NCI-H2081 treated with DMSO at 0.1 percent for 48 hours (cell line): ENCODE measurements at regions not wholly inside any gene's neighbourhood (a gene's known extent, or its start where the extent isn't known, plus 50 kb on each side); places are given as distances from the start of the nearest gene placed in this dataset.

Source experiments
- DNase-seq: peaks from one replicate; lab custom pipeline; 2025; lab: John Stamatoyannopoulos, UW

GRCh38 chr2:120548627-120549608, 186.8 kb upstream of the GLI2 start:
- no peak for DNase-seq

GRCh38 chr2:120549841-120550240, 185.8 kb upstream of the GLI2 start:
- no peak for DNase-seq

- no peak for DNase-seq
Observed at GRCh38 chr2:120550282-120550681, 185.4 kb upstream of the GLI2 start.

GRCh38 chr2:120550893-120551446, 184.7 kb upstream of the GLI2 start:
- no peak for DNase-seq

- DNase-seq = no peak
Observed at GRCh38 chr2:120551522-120551921, 184.1 kb upstream of the GLI2 start.

GRCh38 chr2:120552079-120552478, 183.6 kb upstream of the GLI2 start:
- DNase-seq = no peak

GRCh38 chr2:120552800-120553481, 182.7 kb upstream of the GLI2 start:
- DNase-seq = no peak

- DNase-seq = no peak
Observed at GRCh38 chr2:120554625-120555032, 181.0 kb upstream of the GLI2 start.

- no peak for DNase-seq
Observed at GRCh38 chr2:120555092-120555491, 180.6 kb upstream of the GLI2 start.

- DNase-seq = no peak
Observed at GRCh38 chr2:120556911-120557310, 178.8 kb upstream of the GLI2 start.

- no peak for DNase-seq
Observed at GRCh38 chr2:120558847-120559246, 176.8 kb upstream of the GLI2 start.

GRCh38 chr2:120559401-120559800, 176.3 kb upstream of the GLI2 start:
- DNase-seq = no peak

GRCh38 chr2:120560330-120560729, 175.3 kb upstream of the GLI2 start:
- no peak for DNase-seq

GRCh38 chr2:120561379-120562035, 174.2 kb upstream of the GLI2 start:
- no peak for DNase-seq

- DNase-seq = no peak
Observed at GRCh38 chr2:120562218-120563005, 173.3 kb upstream of the GLI2 start.

- DNase-seq = no peak
Observed at GRCh38 chr2:120563616-120564015, 172.1 kb upstream of the GLI2 start.

- DNase-seq = peak; percentile 85
Observed at GRCh38 chr2:120564213-120565094, 171.2 kb upstream of the GLI2 start.

GRCh38 chr2:120565095-120565460, 170.6 kb upstream of the GLI2 start:
- no peak for DNase-seq

GRCh38 chr2:120565929-120566328, 169.7 kb upstream of the GLI2 start:
- DNase-seq = no peak

GRCh38 chr2:120566331-120567035, 169.2 kb upstream of the GLI2 start:
- DNase-seq = no peak
